ENCODE measurements at regions not wholly inside any gene's neighbourhood (a gene's known extent, or its start where the extent isn't known, plus 50 kb on each side); places are given as distances from the start of the nearest gene placed in this dataset.

GRCh38 chr17:14771543-14771942 is 470.7 kb downstream of the HS3ST3B1 start:
- Histone ChIP-seq H3K4me3 (replicated peaks in 1 of 3) (no peak overlapping the region), H3K9me3 (no peaks in the 10 kb centered on the region), H3K36me3 (no peaks in the 10 kb centered on the region), H3K27ac (no peak overlapping the region), H3K27me3 (no peaks in the 10 kb centered on the region), H3K4me1 (no peaks in the 10 kb centered on the region)
- no peak for TF ChIP-seq CTCF (IDR thresholded peaks at IDR 0.05)
- TF ChIP-seq POLR2A (IDR thresholded peaks at IDR 0.05): no peak
- 81 to 84% methylated on average over 6 of the region's 6 CpGs for WGBS, 2 donors
- intact Hi-C loops (cut with DNase I): no loop called here
- DNase-seq: no peak

GRCh38 chr17:14768923-14769322 is 468.0 kb downstream of the HS3ST3B1 start:
- Histone ChIP-seq H3K27me3 (no peaks in the 10 kb centered on the region), H3K27ac (no peak overlapping the region), H3K36me3 (no peaks in the 10 kb centered on the region), H3K4me3 (replicated peaks in 1 of 3) (no peak overlapping the region), H3K9me3 (no peaks in the 10 kb centered on the region), H3K4me1 (no peaks in the 10 kb centered on the region)
- WGBS, 2 donors: 93 to 97% methylated on average over 2 of the region's 2 CpGs
- DNase-seq: no peak
- intact Hi-C loops (cut with DNase I): no loop called here
- TF ChIP-seq POLR2A (IDR thresholded peaks at IDR 0.05) (no peak), CTCF (IDR thresholded peaks at IDR 0.05) (no peak)

GRCh38 chr17:14762736-14763479 is 462.0 kb downstream of the HS3ST3B1 start:
- Histone ChIP-seq H3K4me1 (no peaks in the 10 kb centered on the region), H3K27me3 (no peaks in the 10 kb centered on the region), H3K4me3 (replicated peaks in 1 of 3) (no peak overlapping the region), H3K36me3 (no peaks in the 10 kb centered on the region), H3K9me3 (no peaks in the 10 kb centered on the region), H3K27ac (no peak overlapping the region)
- no peak for DNase-seq
- WGBS, 2 donors: 61 to 64% methylated on average over 3 of the region's 3 CpGs
- intact Hi-C loops (cut with DNase I): no loop called here
- TF ChIP-seq POLR2A (IDR thresholded peaks at IDR 0.05) (no peak), CTCF (IDR thresholded peaks at IDR 0.05) (no peak)

GRCh38 chr17:14760719-14761411 is 460.0 kb downstream of the HS3ST3B1 start:
- Histone ChIP-seq H3K36me3 (no peaks in the 10 kb centered on the region), H3K4me1 (no peaks in the 10 kb centered on the region), H3K9me3 (no peaks in the 10 kb centered on the region), H3K27me3 (no peaks in the 10 kb centered on the region), H3K27ac (no peak overlapping the region), H3K4me3 (replicated peaks in 1 of 3) (no peak overlapping the region)
- DNase-seq: no peak
- no peak for TF ChIP-seq CTCF (IDR thresholded peaks at IDR 0.05)
- no peak for TF ChIP-seq POLR2A (IDR thresholded peaks at IDR 0.05)
- 58 to 68% methylated on average over 5 of the region's 5 CpGs for WGBS, 2 donors
- intact Hi-C loops (cut with DNase I): no loop called here

- WGBS, 2 donors: 70 to 75% methylated on average over 4 of the region's 4 CpGs
- H3K27me3 ChIP-seq: no peaks in the 10 kb centered on the region
- no peak overlapping the region for H3K27ac ChIP-seq
- DNase-seq: no peak
- intact Hi-C loops (cut with DNase I): no loop called here
- H3K9me3 ChIP-seq: no peaks in the 10 kb centered on the region
- no peaks in the 10 kb centered on the region for H3K4me1 ChIP-seq
- no peak overlapping the region for H3K4me3 ChIP-seq (replicated peaks in 1 of 3)
- H3K36me3 ChIP-seq: no peaks in the 10 kb centered on the region
- no peak for TF ChIP-seq POLR2A (IDR thresholded peaks at IDR 0.05)
These were observed 459.3 kb downstream of the HS3ST3B1 start for GRCh38 chr17:14760212-14760611.
